ENCODE measurements at regions not wholly inside any gene's neighbourhood (a gene's known extent, or its start where the extent isn't known, plus 50 kb on each side); places are given as distances from the start of the nearest gene placed in this dataset.

GRCh38 chr15:46231786-46232185, 597.0 kb downstream of the SQOR start:
- DNase-seq (ENCODE audit: low read depth in 3 of 3), result no peak

- DNase-seq (ENCODE audit: low read depth in 3 of 3), result no peak
Observed at GRCh38 chr15:46232471-46232870, 597.6 kb downstream of the SQOR start.

GRCh38 chr15:46242935-46243334, 608.1 kb downstream of the SQOR start:
- no peak for DNase-seq (ENCODE audit: low read depth in 3 of 3)

GRCh38 chr15:46251903-46252302, 617.1 kb downstream of the SQOR start:
- no peak for DNase-seq (ENCODE audit: low read depth in 3 of 3)

- DNase-seq (ENCODE audit: low read depth in 3 of 3), result no peak
Observed at GRCh38 chr15:46258056-46258455, 623.2 kb downstream of the SQOR start.

GRCh38 chr15:46260937-46261336, 626.1 kb downstream of the SQOR start:
- DNase-seq (ENCODE audit: low read depth in 3 of 3), result no peak

GRCh38 chr15:46265664-46266347, 631.0 kb downstream of the SQOR start:
- DNase-seq (ENCODE audit: low read depth in 3 of 3), result no peak

GRCh38 chr15:46266661-46267060, 631.8 kb downstream of the SQOR start:
- DNase-seq (ENCODE audit: low read depth in 3 of 3), result no peak

GRCh38 chr15:46270481-46271147, 635.8 kb downstream of the SQOR start:
- DNase-seq (ENCODE audit: low read depth in 3 of 3), result no peak

- no peak for DNase-seq (ENCODE audit: low read depth in 3 of 3)
Observed at GRCh38 chr15:46275701-46276100, 640.9 kb downstream of the SQOR start.

- DNase-seq (ENCODE audit: low read depth in 3 of 3), result no peak
Observed at GRCh38 chr15:46277451-46277850, 642.6 kb downstream of the SQOR start.

- no peak for DNase-seq (ENCODE audit: low read depth in 3 of 3)
Observed at GRCh38 chr15:46278062-46278461, 643.2 kb downstream of the SQOR start.

- no peak for DNase-seq (ENCODE audit: low read depth in 3 of 3)
Observed at GRCh38 chr15:46278486-46279090, 643.8 kb downstream of the SQOR start.

GRCh38 chr15:46280762-46281542, 646.1 kb downstream of the SQOR start:
- no peak for DNase-seq (ENCODE audit: low read depth in 3 of 3)

- no peak for DNase-seq (ENCODE audit: low read depth in 3 of 3)
Observed at GRCh38 chr15:46293550-46293949, 658.7 kb downstream of the SQOR start.

- no peak for DNase-seq (ENCODE audit: low read depth in 3 of 3)
Observed at GRCh38 chr15:46296002-46296401, 661.2 kb downstream of the SQOR start.

GRCh38 chr15:46296797-46297196, 662.0 kb downstream of the SQOR start:
- DNase-seq (ENCODE audit: low read depth in 3 of 3), result no peak

- no peak for DNase-seq (ENCODE audit: low read depth in 3 of 3)
Observed at GRCh38 chr15:46297766-46298165, 662.9 kb downstream of the SQOR start.

GRCh38 chr15:46300716-46301115, 665.9 kb downstream of the SQOR start:
- no peak for DNase-seq (ENCODE audit: low read depth in 3 of 3)

GRCh38 chr15:46301291-46301690, 666.5 kb downstream of the SQOR start:
- no peak for DNase-seq (ENCODE audit: low read depth in 3 of 3)

- DNase-seq (ENCODE audit: low read depth in 3 of 3), result no peak
Observed at GRCh38 chr15:46301826-46302225, 667.0 kb downstream of the SQOR start.

GRCh38 chr15:46304321-46304720, 669.5 kb downstream of the SQOR start:
- DNase-seq (ENCODE audit: low read depth in 3 of 3), result no peak

All from stimulated activated CD4-positive, alpha-beta T cell treated with anti-CD3 and anti-CD28 coated beads, TNF-alpha, amount 100 ng/mL, for 4 hours (primary cell).